HCT116 (cell line): ENCODE measurements at regions not wholly inside any gene's neighbourhood (a gene's known extent, or its start where the extent isn't known, plus 50 kb on each side); places are given as distances from the start of the nearest gene placed in this dataset.

ENCODE experiments used
- ATAC-seq: fragments of 200-7000 bp; cut with Tn5 transposase; 2 replicates; pipeline ENCODE4 v1.9.1; 2020; ENCODE audit warnings: mild to moderate bottlenecking, moderate library complexity
- BruUV-seq: library from RNA; stranded (reverse); fragments of 400-500 nt; replicated peaks from 2 replicates; lab custom pipeline; 2021; lab: Mats Ljungman, UMichigan
- CTCF ChIA-PET: fragments of 300-600 bp; sonication (Branson Sonifier 250); formaldehyde crosslinking; loops from one replicate; lab custom pipeline; 2021; ENCODE audit warnings: antibody characterized with exemption; lab: Charles Lee
- POLR2A ChIA-PET: fragments of 300-600, 350-600 bp; sonication (Branson Sonifier 250); formaldehyde crosslinking; loops from one replicate; lab custom pipeline; 2021; ENCODE audit warnings: antibody characterized with exemption; lab: Charles Lee
- RAD21 ChIA-PET, 2 experiments: fragments of 300-600 bp; sonication (Branson Sonifier 250); formaldehyde crosslinking; loops; one replicate each; lab custom pipeline; 2023; ENCODE audit warnings: low total read pairs in 2 of 2; ENCODE audit not compliant: uncharacterized antibody in 2 of 2, unreplicated experiment in 2 of 2, low non-redundant PET in 1 of 2; lab: Charles Lee
- DNase-seq: peaks from one replicate; pipeline ENCODE4 v3.0.0-alpha.2; 2010; ENCODE audit warnings: low read depth, low spot score
- H2AFZ ChIP-seq: fragments of 200-600 bp; shearing (Covaris generic), sonication (generic); 2 replicates; pipeline ENCODE4 v1.6.1; 2017; ENCODE audit warnings: low read depth, mixed run types, mixed read lengths, antibody characterized with exemption, low read length; ENCODE audit not compliant: poor library complexity, severe bottlenecking
- H3K27ac ChIP-seq: 2 replicates; pipeline ENCODE4 v1.5.1; 2012; ENCODE audit warnings: low read depth, low read length
- H3K27me3 ChIP-seq: fragments of 200-600 bp; sonication (generic); 2 replicates; pipeline ENCODE4 v1.6.1; 2016; ENCODE audit warnings: mixed run types, low read length, mixed read lengths; ENCODE audit not compliant: insufficient read depth
- H3K36me3 ChIP-seq, 2 experiments: fragments of 200-500 bp in 1 of 2; fragments of 200-600 bp in 1 of 2; sonication (Bioruptor generic) in 1 of 2; sonication (generic) in 1 of 2; 2 replicates each; pipeline versions ENCODE4 v1.5.1 to v1.6.1; 2014 to 2016; ENCODE audit warnings: low read length in 2 of 2, inconsistent platforms in 1 of 2, mixed read lengths in 1 of 2, mixed run types in 1 of 2; ENCODE audit not compliant: insufficient read depth in 2 of 2, control insufficient read depth in 1 of 2
- H3K4me1 ChIP-seq, 2 experiments: fragments of 200-600 bp in 1 of 2; sonication (generic) in 1 of 2; 2 replicates each; pipeline versions ENCODE4 v1.5.1 to v1.6.1; 2012 to 2017; ENCODE audit warnings: low read length in 2 of 2, inconsistent platforms in 1 of 2, mild to moderate bottlenecking in 1 of 2, mixed read lengths in 1 of 2, mixed run types in 1 of 2, moderate library complexity in 1 of 2; ENCODE audit not compliant: insufficient read depth in 2 of 2, control insufficient read depth in 1 of 2
- H3K4me2 ChIP-seq: fragments of 200-600 bp; sonication (generic); 2 replicates; pipeline ENCODE4 v1.6.1; 2017; ENCODE audit warnings: mixed run types, low read length, mixed read lengths
- H3K4me3 ChIP-seq, 2 experiments: fragments of 200-600 bp in 1 of 2; sonication (generic) in 1 of 2; replicated peaks in 1 of 2; 2 replicates each; pipeline ENCODE4 v1.5.1; 2011 to 2016; ENCODE audit warnings: low read length in 2 of 2, control low read depth in 1 of 2, low read depth in 1 of 2, mild to moderate bottlenecking in 1 of 2, mixed read lengths in 1 of 2, mixed run types in 1 of 2
- H3K79me2 ChIP-seq: fragments of 200-600 bp; sonication (generic); 2 replicates; pipeline ENCODE4 v1.6.1; 2017; ENCODE audit warnings: mild to moderate bottlenecking, mixed run types, low read length, moderate library complexity, mixed read lengths; ENCODE audit not compliant: insufficient read depth
- H3K9ac ChIP-seq: fragments of 200-600 bp; sonication (generic); 2 replicates; pipeline ENCODE4 v1.6.1; 2016; ENCODE audit warnings: low read length, mixed read lengths
- H3K9me2 ChIP-seq: fragments of 200-600 bp; sonication (generic), shearing (Covaris generic); 2 replicates; pipeline ENCODE4 v1.6.1; 2017; ENCODE audit warnings: mixed run types, mild to moderate bottlenecking, moderate library complexity; ENCODE audit not compliant: insufficient read depth
- H3K9me3 ChIP-seq, 2 experiments: fragments of 200-500 bp in 1 of 2; fragments of 200-600 bp in 1 of 2; sonication (Bioruptor generic) in 1 of 2; sonication (generic) in 1 of 2; 2 replicates each; pipeline ENCODE4 v1.6.1; 2014 to 2017; ENCODE audit warnings: low read length in 2 of 2, mixed read lengths in 2 of 2, inconsistent platforms in 1 of 2, low read depth in 1 of 2, mild to moderate bottlenecking in 1 of 2, mixed run types in 1 of 2, moderate library complexity in 1 of 2; ENCODE audit not compliant: control insufficient read depth in 1 of 2, insufficient read depth in 1 of 2
- H4K20me1 ChIP-seq: fragments of 200-600 bp; sonication (generic), shearing (Covaris generic); 2 replicates; pipeline ENCODE4 v1.6.1; 2017; ENCODE audit warnings: mixed run types, mild to moderate bottlenecking, moderate library complexity; ENCODE audit not compliant: insufficient read depth
- CBX3 ChIP-seq: IDR thresholded peaks from 2 replicates; pipeline ENCODE4 v1.6.1; 2012; ENCODE audit warnings: low read depth
- CEBPB ChIP-seq: IDR thresholded peaks from 2 replicates; pipeline ENCODE4 v1.6.1; 2012; ENCODE audit warnings: low read depth
- EGR1 ChIP-seq: IDR thresholded peaks from 2 replicates; pipeline ENCODE4 v1.6.1; 2012; ENCODE audit warnings: low read depth
- ELF1 ChIP-seq: IDR thresholded peaks from 2 replicates; pipeline ENCODE4 v1.6.1; 2012; ENCODE audit warnings: low read depth, borderline replicate concordance
- EZH2 ChIP-seq: fragments of 200-600 bp; sonication (generic); IDR thresholded peaks from 2 replicates; pipeline ENCODE4 v1.6.1; 2017; ENCODE audit warnings: antibody characterized with exemption, mixed run types
- JUND ChIP-seq: IDR thresholded peaks from 2 replicates; pipeline ENCODE4 v1.6.1; 2012
- POLR2A ChIP-seq: IDR thresholded peaks from 2 replicates; pipeline ENCODE4 v1.7.0; 2011; ENCODE audit warnings: borderline replicate concordance; ENCODE audit not compliant: insufficient read depth, insufficient read length; ENCODE audit errors: extremely low read depth
- POLR2AphosphoS5 ChIP-seq: IDR thresholded peaks from 2 replicates; pipeline ENCODE4 v1.6.1; 2011; ENCODE audit warnings: mild to moderate bottlenecking, low read depth, low read length, moderate library complexity
- RAD21 ChIP-seq: IDR thresholded peaks from 2 replicates; pipeline ENCODE4 v1.6.1; 2012; ENCODE audit warnings: low read depth, mild to moderate bottlenecking
- SP1 ChIP-seq: IDR thresholded peaks from 2 replicates; pipeline ENCODE4 v1.6.1; 2012; ENCODE audit warnings: low read depth
- SRF ChIP-seq: IDR thresholded peaks from 2 replicates; pipeline ENCODE4 v1.6.1; 2012; ENCODE audit warnings: low read depth
- TCF7L2 ChIP-seq: IDR thresholded peaks from 2 replicates; pipeline ENCODE4 v1.7.0; 2011; ENCODE audit warnings: borderline replicate concordance, inconsistent platforms; ENCODE audit not compliant: insufficient read depth, insufficient read length; ENCODE audit errors: extremely low read depth
- YY1 ChIP-seq: IDR thresholded peaks from 2 replicates; pipeline ENCODE4 v1.6.1; 2011; ENCODE audit warnings: low read length, low read depth, moderate library complexity, mild to moderate bottlenecking; ENCODE audit not compliant: insufficient replicate concordance; ENCODE audit errors: extremely low read depth
- intact Hi-C: fragments of 100-400 bp; cut with micrococcal nuclease; formaldehyde crosslinking; loops from 2 replicates; pipeline ENCODE4 v1.10.0; 2022
- TF ChIP-seq, protein P1 (sequence below): IDR thresholded peaks from 2 replicates; pipeline ENCODE4 v1.6.1; 2011; ENCODE audit warnings: mild to moderate bottlenecking, low read length, moderate library complexity; ENCODE audit not compliant: insufficient replicate concordance; ENCODE audit errors: extremely low read depth
- TF ChIP-seq, protein P2 (sequence below): IDR thresholded peaks from 2 replicates; pipeline ENCODE4 v1.6.1; 2012
- TF ChIP-seq, protein P3 (sequence below), 3 experiments: fragments of 200-600 bp in 1 of 3; sonication (generic) in 1 of 3; IDR thresholded peaks in 2 of 3; conservative IDR thresholded peaks in 1 of 3; 2 replicates each; pipeline ENCODE4 v1.5.1; 2012 to 2017; ENCODE audit warnings: low read depth in 2 of 3, low read length in 2 of 3, antibody characterized with exemption in 1 of 3, borderline replicate concordance in 1 of 3, control low read depth in 1 of 3, mild to moderate bottlenecking in 1 of 3, mixed read lengths in 1 of 3, mixed run types in 1 of 3, moderate library complexity in 1 of 3; ENCODE audit not compliant: insufficient read depth in 1 of 3
- TF ChIP-seq, protein P4 (sequence below): IDR thresholded peaks from 2 replicates; pipeline ENCODE4 v1.6.1; 2012; ENCODE audit warnings: low read depth
- TF ChIP-seq, protein P5 (sequence below): IDR thresholded peaks from 2 replicates; pipeline ENCODE4 v1.6.1; 2012

DNA sequence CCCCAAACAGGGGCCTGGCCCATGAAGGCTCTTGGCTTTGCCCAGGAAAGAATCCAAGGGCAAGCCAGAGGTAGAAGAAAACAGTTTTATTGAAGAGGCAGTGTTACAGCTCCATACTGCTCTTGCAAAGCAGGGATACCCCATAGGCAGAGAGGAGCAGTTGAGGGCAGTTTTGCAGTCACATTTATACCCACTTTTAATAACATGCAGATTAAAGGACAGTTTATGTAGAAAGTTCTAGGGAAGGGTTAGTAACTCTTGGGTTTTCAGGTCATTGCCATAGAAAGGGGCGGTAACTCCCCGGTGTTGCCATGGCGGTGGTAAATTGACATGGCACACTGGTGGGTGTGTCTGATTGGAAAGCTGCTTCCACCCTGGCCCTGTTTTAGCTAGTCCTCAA, 80.5 kb upstream of the GNAZ start:
- intact Hi-C loops, result no loop called here
- TF ChIP-seq, protein P1, sequence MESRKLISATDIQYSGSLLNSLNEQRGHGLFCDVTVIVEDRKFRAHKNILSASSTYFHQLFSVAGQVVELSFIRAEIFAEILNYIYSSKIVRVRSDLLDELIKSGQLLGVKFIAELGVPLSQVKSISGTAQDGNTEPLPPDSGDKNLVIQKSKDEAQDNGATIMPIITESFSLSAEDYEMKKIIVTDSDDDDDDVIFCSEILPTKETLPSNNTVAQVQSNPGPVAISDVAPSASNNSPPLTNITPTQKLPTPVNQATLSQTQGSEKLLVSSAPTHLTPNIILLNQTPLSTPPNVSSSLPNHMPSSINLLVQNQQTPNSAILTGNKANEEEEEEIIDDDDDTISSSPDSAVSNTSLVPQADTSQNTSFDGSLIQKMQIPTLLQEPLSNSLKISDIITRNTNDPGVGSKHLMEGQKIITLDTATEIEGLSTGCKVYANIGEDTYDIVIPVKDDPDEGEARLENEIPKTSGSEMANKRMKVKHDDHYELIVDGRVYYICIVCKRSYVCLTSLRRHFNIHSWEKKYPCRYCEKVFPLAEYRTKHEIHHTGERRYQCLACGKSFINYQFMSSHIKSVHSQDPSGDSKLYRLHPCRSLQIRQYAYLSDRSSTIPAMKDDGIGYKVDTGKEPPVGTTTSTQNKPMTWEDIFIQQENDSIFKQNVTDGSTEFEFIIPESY, result no peak
- no peak for TF ChIP-seq SP1
- no peak for TF ChIP-seq RAD21
- TF ChIP-seq POLR2A, result no peak
- TF ChIP-seq, protein P2, sequence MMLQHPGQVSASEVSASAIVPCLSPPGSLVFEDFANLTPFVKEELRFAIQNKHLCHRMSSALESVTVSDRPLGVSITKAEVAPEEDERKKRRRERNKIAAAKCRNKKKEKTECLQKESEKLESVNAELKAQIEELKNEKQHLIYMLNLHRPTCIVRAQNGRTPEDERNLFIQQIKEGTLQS, result no peak
- TF ChIP-seq, protein P3, sequence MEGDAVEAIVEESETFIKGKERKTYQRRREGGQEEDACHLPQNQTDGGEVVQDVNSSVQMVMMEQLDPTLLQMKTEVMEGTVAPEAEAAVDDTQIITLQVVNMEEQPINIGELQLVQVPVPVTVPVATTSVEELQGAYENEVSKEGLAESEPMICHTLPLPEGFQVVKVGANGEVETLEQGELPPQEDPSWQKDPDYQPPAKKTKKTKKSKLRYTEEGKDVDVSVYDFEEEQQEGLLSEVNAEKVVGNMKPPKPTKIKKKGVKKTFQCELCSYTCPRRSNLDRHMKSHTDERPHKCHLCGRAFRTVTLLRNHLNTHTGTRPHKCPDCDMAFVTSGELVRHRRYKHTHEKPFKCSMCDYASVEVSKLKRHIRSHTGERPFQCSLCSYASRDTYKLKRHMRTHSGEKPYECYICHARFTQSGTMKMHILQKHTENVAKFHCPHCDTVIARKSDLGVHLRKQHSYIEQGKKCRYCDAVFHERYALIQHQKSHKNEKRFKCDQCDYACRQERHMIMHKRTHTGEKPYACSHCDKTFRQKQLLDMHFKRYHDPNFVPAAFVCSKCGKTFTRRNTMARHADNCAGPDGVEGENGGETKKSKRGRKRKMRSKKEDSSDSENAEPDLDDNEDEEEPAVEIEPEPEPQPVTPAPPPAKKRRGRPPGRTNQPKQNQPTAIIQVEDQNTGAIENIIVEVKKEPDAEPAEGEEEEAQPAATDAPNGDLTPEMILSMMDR (IDR thresholded peaks at IDR 0.05 in 2 of 3, conservative IDR thresholded peaks at IDR 0.05 in 1 of 3; ENCODE audit: borderline replicate concordance in 1 of 3, insufficient read depth in 1 of 3, low read depth in 2 of 3, low read length in 2 of 3), result no peak
- no peak for TF ChIP-seq EGR1
- TF ChIP-seq, protein P4, sequence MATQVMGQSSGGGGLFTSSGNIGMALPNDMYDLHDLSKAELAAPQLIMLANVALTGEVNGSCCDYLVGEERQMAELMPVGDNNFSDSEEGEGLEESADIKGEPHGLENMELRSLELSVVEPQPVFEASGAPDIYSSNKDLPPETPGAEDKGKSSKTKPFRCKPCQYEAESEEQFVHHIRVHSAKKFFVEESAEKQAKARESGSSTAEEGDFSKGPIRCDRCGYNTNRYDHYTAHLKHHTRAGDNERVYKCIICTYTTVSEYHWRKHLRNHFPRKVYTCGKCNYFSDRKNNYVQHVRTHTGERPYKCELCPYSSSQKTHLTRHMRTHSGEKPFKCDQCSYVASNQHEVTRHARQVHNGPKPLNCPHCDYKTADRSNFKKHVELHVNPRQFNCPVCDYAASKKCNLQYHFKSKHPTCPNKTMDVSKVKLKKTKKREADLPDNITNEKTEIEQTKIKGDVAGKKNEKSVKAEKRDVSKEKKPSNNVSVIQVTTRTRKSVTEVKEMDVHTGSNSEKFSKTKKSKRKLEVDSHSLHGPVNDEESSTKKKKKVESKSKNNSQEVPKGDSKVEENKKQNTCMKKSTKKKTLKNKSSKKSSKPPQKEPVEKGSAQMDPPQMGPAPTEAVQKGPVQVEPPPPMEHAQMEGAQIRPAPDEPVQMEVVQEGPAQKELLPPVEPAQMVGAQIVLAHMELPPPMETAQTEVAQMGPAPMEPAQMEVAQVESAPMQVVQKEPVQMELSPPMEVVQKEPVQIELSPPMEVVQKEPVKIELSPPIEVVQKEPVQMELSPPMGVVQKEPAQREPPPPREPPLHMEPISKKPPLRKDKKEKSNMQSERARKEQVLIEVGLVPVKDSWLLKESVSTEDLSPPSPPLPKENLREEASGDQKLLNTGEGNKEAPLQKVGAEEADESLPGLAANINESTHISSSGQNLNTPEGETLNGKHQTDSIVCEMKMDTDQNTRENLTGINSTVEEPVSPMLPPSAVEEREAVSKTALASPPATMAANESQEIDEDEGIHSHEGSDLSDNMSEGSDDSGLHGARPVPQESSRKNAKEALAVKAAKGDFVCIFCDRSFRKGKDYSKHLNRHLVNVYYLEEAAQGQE, result no peak
- no peak for TF ChIP-seq JUND
- TF ChIP-seq ELF1, result no peak
- no peak for TF ChIP-seq CEBPB
- no peak for TF ChIP-seq TCF7L2
- TF ChIP-seq CBX3, result no peak
- no peak for TF ChIP-seq YY1
- TF ChIP-seq, protein P5, sequence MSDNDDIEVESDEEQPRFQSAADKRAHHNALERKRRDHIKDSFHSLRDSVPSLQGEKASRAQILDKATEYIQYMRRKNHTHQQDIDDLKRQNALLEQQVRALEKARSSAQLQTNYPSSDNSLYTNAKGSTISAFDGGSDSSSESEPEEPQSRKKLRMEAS, result no peak
- TF ChIP-seq SRF, result no peak
- TF ChIP-seq EZH2, result no peak
- TF ChIP-seq POLR2AphosphoS5, result no peak
- TF ChIP-seq, all 23 proteins: peak for 0
- Histone ChIP-seq H3K79me2 (no peaks in the 10 kb centered on the region), H3K9ac (no peak overlapping the region), H3K9me2 (no peaks in the 10 kb centered on the region), H4K20me1 (no peaks in the 10 kb centered on the region), H3K4me3 (no peak overlapping the region), H3K27me3 (no peaks in the 10 kb centered on the region), H3K27ac (no peak overlapping the region), H3K4me1 (no peaks in the 10 kb centered on the region), H2AFZ (no peak overlapping the region), H3K36me3 (no peaks in the 10 kb centered on the region), H3K4me2 (no peak overlapping the region), H3K9me3 (no peaks in the 10 kb centered on the region)
- ChIA-PET RAD21 (no interaction called here), CTCF (no interaction called here), POLR2A (no interaction called here)
- no peak for ATAC-seq
- no peak for DNase-seq
- no TSS peak for BruUV-seq
